UCSD-AML1 (cell line): ENCODE measurements at regions not wholly inside any gene's neighbourhood (a gene's known extent, or its start where the extent isn't known, plus 50 kb on each side); places are given as distances from the start of the nearest gene placed in this dataset.

Source experiments
- DNase-seq: peaks from one replicate; lab custom pipeline; 2025; ENCODE audit not compliant: unreplicated experiment; lab: John Stamatoyannopoulos, UW

DNA sequence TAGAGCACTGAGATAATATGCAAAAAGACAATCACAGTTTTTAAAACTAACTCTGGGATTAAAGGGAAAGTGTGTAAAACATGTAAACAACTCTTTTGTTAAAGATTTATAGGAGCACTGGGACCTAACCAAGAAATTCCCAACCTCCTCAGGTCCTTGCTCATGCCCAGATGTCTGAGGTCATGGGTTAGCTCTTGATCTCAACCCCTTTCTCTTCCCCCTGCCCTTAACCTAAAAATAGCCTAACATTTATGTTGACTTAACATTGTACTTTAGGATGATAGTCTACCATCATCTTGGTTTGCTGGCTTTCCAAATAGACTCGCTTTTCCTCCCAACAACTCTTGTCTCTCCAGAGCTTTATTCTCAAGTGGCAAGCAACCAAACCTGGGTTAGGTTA lies 258.2 kb upstream of the FAT3 start:
- no peak for DNase-seq

DNA sequence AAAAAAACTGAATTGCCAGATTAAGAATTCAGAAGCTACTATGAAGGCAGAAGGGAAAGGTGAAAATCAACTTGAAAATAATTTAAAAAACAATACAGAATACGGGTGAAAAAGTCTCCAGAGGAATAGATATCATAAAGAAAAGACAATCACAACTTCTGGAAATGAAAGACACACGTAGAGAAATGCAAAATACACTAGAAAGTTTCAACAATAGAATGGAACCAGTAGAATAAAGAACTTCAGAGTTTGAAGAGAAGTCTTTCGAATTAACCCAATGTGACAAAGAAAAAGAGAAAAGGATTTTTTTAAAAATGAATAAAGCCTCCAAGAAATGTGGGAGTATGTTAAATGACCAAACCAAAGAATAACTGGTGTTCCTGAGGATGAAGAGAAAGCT lies 263.8 kb upstream of the FAT3 start:
- DNase-seq = no peak

DNA sequence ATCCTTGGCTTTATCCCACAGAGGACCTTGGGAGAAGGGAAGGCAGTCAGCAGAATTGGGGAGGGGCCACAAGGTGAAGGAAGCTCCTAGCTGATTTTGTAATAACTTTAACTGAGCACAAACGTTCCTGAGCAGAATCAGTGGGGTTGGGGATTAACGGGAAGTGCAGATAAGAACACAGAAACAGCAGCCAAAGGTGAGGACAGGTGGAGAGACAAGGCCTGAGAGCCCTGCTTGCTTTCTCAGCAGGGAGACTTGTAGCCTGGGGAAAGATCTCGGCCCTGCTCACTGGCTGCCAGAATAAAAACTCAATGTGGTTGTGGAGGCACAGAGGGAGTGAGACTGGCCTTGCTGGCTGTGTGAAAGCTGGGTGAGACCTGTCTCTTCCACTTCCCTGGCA lies 265.2 kb upstream of the FAT3 start:
- no peak for DNase-seq

DNA sequence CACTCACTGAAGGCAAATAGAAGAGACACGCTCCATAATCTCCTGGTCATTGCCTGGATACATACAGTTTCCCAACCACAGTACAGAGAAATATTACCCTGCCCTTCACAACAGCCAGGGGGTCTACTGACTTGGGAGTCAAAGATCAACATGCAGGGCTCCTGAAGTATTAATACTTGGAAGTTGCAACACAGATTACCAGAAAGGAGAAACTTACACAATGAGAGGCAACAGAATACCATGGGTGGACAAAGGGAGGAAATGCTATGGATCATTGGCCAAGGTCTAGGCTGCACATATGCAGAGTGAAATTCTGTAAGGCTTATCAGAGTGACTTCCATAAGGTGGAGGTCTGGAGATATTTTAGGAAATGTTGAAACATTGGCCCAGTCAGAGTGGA lies 267.9 kb upstream of the FAT3 start:
- no peak for DNase-seq

DNA sequence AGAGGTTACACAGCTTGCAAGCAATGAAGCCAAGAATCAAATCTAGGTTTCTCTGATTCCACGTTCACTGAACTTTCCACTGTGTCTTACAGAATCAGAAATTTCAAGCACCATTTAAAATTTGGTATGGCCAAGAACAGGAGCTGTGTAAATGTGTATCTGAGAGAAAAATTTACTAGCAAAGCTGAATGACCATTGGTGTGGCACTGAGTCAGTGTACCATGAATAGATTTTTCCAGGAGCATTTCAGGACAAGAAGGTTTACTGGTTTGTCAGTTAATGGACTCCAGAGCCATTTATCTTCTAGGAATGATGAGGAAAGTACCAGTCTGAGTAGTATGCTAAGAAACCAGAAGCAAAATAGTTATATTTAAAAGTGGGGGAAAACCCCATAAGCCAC lies 269.4 kb upstream of the FAT3 start:
- DNase-seq = no peak

DNA sequence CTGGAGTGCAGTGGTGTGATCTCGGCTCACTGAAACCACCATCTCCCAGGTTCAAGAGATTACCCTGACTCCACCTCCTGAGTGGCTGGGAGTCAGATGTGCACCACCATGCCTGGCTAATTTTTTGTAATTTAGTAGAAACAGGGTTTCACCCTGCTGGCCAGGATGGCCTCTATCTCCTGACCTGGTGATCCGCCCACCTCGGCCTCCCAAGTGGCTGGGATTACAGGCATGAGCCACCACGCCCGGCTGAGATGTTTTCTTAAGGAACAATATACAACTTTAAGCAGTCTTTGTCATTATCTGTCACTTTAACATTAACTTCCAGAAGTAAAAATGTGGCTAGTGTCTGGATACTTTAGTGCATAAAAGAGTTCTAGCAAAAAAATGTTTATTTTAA lies 272.6 kb upstream of the FAT3 start:
- DNase-seq = no peak

DNA sequence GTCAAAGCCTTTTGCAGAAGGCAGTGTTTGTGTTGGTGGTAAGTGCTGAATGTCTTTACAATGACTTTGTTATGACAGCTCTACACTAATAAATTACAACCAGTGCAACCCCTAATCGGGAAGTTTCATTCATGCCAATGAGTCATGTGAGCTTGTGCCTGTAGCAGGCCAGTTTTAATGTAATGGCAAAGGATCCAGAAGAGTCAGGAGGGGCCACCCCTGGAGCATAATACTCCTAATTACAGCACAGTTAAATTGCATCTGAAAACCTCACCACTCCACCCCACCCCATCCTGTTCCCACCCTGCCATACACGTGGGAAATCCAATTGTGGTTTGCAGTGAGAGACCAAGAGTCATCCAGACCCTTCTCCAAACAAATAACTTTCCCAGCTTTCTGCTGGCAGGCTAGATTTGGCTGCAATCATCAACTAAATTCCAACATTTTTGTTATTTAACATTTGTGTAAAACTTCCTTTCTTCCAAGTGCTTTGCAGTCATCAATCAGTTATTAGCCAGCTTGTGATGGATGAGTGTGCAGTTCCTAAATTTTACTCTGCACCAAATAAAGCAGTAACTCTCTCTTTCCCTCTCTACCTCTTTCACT lies 277.3 kb upstream of the FAT3 start:
- DNase-seq = no peak

DNA sequence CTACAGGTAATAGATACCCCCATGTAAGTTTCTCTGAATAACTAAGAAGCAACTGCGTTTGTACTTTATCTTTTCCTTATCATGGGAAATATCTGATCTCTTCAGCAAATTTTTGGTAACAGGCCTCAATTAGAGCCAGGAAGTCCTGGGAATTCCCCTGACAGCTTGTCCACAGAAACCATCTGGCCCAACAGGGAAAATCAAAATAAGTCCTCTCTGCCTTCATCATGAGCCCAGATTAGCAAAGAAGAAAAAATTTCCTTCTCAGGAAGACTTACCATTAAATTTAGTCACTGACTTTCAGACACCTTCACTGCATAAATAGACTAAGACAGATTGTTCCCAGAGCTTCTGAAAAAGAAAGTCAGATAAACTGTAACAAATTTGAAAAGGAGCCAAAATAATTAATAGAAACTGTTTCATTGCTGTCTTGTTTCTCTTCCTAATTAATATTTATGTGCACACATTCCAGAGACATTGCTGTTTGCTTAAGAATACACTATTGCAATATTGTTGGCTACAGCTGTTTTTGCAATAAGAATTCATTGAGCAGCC lies 278.1 kb upstream of the FAT3 start:
- DNase-seq = no peak

DNA sequence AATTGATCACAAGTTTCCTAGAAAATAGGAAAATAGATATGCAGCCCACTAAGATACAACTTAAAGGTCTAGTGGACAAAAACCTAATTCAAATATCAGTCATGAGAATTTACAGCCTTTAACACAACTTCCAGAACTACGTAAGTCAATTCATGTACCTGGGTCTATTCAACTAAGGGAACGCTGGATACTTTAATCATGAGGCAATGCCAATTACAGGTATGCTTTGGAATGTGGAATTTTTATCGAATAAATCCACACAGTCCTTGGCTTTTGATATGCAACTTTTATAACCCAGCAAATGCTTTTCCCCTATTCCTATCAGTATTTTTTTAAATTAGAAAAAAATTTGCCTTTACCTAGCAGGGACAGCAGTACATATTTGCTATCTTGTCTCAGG lies 289.5 kb upstream of the FAT3 start:
- no peak for DNase-seq

DNA sequence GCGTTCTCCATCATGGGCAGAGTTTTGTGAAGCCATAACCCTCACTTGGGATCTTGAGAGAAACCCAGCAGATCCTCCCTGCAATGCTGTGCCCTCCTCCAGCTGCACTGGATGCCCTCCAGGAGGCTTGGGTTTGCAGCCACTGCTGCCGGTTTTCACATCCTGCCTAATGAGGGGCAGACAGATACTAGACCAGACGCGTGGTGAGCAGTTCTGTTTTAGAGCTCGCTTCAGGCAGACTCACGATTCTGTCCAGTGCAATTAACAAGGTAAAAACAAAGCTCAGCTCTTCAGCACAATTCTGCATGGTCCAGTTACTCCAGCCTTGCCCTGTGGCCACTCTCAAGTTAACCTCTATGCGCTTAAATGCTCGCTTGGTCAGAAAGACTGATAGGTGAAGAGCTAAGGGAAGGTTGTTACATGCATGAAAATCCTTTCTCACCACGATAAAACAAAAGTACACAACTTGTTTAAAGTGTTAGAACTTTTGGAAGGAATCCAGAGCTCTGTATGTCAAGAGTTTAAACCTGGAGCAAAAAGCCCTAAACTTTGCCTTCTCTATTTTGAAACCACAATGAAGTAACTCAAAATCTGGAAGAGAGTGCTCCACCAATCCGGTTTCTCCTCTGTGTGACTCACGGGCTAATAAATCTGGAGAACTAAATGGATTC lies 292.3 kb upstream of the FAT3 start:
- DNase-seq = no peak

DNA sequence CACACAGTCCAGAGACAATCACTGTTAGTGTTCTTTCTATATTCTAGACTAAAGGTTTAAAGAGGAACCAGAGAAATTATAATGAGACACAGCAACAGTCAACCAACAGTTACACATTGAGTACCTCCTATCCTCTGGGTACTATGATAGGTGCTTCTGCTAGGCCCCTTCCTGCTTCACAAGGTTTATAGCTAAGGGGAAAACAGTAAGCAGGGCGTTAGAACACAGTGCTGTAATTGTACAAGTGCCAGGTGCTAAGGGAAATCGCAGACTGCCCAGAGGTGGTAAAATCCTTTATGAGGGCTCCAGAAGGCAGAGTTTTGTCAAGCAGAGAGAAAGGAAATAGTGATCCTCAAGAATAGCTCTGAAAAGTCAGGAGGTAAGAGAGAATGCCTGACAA lies 297.2 kb upstream of the FAT3 start:
- no peak for DNase-seq

DNA sequence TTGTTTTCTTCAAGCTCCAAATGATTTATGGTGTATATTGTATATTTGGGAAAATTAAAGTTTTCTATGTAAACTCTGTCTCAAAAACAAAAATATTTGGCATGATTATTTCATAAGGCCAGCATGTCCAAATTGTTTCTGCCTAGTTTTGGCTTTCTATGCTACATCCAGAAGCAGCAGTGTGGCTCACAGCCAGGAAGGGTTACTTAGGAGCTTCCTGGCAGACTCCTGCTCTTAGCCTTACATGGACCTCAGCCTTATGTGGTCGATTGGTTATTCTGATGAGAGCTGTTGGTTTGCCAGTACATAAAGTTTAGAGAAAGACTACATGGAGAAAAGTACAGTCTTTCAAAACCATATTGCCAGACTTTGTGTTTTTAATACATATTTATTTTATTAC lies 297.7 kb upstream of the FAT3 start:
- no peak for DNase-seq

DNA sequence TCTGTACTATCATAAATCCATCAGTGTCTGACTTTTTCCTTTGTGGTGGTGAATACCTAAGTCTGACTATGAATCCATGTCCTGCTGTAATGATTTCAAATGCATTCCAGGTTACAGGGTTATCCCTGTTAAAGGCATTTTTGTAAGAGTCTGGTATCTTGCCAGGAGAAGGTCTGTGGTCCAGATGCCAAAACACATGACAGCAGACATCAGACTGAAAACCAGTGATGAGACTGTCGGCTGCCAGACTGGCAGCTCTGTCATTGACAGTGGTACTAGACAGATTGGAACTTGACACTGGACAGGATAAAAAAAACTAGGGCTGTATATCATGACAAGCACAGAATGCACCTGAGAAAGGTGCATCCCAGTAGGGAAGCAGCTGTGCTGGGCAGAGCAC lies 301.8 kb upstream of the FAT3 start:
- no peak for DNase-seq

DNA sequence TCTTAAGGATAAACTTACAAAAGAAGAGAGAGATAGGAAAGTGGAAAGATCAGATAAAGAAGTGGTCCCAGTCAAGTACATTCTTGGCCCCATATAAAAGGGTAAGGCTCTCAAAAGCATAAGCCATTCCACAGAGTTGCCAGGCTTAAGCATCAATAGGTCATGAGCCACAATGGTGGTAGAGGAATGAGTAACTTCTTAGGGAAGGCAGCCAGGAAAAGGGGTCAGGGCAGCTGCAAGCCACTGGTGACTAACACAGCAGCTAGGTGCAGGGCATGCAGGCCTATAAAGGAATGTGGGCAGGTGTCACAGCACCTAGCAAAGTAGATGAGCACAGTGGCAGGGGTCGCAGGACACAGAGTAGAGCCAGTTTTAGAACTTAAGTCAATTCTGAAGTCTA lies 302.6 kb upstream of the FAT3 start:
- DNase-seq = no peak

DNA sequence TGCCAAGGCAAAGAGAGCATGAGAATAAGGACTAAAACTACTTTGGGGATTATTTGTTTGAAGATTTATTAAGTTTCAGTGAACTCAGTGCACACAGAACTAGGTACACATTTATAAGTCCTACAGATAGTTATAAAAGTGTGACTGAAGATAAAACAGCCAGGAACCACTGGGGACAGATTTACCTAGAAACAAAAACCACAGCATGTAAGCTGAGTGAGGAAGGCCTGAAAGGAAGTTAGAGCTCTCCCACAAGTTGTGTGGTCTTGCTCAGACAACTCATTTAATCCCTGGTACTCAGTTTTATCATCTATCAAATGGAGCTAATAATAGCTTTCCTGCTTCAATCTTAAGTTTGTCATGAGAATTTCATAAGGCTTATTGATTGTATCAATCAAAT lies 311.2 kb upstream of the FAT3 start:
- DNase-seq = no peak

DNA sequence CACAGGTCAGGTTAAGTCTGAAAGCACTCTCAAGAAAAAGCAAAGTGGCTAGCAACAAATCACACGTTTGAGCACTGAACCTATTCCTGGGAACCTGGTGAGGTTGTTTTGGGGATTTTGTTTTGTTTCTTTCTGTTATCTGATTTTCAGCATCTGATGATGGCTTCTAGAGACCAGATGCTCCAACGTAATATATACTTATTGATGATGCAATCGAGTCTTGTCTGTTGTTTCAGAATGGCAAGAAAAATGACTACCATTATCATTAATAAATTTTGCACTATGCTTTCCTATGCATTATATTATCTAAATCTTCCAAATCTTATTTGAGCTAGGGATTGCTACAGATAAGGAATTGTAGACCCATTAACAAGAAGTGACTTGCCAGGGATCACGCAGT lies 312.3 kb upstream of the FAT3 start:
- no peak for DNase-seq

DNA sequence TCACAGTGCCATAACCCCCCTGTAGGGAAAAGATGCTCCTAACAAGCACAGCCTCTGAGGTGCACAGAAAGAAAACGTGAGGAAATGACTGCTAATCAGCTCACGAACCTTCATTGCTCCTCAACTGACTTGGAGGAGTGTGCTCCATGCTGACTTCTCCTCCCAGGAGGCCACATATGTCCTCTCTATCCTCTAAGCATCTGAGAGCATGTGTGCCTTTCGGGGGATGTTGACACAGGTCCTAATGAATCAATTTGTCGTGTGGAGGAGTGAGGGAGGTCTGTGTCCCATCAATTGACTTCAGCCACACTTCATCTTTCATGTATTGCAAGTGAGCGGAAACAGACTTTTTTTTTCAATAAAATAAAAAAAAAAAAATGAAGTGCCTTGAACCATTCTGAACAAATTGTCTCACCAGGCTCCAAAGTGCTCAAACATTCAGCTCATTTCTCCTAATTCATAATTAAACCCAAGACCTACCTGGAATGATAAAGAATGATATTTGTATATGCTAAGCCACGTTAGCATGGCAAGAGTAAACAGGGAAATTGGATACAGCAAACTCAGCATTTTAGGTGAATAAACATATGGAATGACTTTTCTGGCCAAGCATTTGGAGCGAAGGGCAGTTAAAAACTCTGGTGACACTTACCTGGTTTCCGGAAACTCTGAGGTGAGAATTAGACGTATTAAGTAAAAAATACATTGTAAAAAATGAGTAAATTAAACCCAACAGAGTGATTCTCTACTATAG lies 317.6 kb upstream of the FAT3 start:
- no peak for DNase-seq

DNA sequence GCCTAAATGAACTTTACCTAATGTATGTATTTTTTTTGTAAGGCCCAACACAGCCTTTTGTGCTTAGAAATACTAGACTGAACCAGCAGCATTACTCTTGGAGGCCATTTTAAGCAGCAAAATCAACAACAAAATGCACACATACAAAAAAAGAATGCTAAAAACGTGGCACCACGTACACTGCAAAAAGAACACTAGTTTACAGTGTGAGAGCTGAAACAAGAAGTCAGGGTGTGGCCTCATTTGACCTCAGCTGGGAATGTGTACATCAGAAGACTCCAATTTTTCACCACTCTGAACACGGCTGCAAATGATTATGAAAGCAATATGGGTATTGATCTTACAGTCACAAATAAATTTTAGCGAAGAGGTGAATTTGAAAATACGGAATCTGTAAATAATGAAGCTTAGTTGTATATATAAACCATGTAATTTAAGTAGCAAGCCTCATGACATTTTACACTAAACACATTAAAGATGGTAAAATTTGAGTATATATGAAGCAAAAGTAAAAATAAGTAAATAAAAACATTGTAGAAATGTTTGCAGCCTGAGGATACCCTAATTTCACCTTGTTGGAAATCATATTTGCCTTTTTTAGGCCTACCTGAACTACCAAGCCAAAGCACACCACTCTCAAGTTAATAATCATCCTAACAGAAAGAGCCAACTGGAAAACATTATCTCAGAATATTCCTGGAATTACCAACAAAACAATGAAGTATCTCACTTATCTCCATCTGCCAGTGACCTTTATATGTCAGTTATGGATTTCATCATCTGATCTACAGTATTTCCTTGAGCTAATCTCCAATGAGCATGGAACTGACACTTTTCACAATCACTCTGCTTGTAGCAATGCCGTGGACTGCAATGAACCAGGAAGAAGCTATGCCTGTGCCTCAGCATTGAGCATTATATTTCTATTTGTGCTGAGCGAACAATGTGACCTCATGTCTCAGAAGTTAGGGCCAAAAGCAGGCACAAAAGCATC lies 319.5 kb upstream of the FAT3 start:
- DNase-seq = no peak

DNA sequence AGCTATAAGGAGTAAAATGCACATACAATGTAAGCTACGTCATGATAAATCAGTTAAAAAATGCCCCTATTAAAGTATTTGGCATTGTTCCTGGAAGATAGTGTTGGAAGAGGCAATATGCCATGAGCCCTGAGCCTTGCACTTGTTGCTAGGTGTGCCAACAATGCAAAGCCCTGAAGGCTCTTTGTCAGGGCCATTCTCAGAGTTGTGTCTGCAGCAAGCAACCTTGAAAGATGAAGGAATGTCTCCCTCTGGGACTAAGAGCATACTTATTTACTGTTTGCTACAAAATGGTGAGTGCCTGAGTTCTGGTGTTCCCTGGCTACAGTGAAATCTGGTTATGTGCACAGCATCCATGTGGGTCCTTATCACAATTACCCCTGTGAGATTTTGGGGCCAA lies 322.3 kb upstream of the FAT3 start:
- no peak for DNase-seq

DNA sequence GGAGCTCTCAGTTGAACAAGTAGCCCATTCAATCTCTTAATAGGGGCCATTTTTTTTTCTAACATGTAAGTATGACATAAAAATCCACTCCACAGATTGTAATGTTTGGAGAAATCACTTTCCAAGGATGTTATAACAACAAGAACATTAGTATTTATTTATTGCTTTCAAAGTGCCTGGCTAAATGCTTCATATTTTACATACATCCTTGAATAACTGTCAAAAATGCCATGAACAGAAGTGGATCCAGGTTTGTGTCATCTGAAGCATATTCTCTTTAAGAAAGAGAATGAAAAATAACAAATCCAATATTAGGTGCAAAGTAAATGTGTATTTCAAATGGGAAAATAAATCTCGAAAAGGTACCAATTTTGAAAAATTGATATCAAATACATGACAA lies 344.0 kb upstream of the FAT3 start:
- no peak for DNase-seq

DNA sequence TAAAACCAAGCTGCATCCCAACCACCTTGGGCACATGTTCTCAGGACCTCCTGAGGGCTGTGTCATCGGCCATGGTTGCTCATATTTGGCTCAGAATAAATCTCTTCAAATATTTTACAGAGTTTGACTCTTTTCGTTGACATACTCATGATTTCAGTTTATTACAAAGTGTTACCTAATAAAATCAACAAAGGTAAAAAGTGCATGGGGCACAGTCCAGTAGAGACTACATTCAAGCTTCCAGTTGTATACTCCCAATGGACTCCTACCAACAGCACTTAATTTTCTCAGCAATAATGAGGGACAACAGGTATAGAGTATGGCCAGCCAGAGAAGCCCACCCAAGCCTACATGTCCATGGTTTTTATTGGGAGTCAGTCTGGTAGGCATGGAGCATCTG lies 347.9 kb upstream of the FAT3 start:
- DNase-seq = no peak
